Gastrocnemius medialis (tissue), 4 donors: ENCODE measurements at regions not wholly inside any gene's neighbourhood (a gene's known extent, or its start where the extent isn't known, plus 50 kb on each side); places are given as distances from the start of the nearest gene placed in this dataset.

Source experiments
- ATAC-seq, 2 donors: fragments of 150-250 bp; one replicate each; pipeline ENCODE4 v1.9.1; 2016
- DNase-seq, 2 donors: peaks; one replicate each; pipeline ENCODE4 v3.0.0-alpha.2; 2019
- H3K27ac ChIP-seq, 4 donors: fragments of 200-600 bp; sonication (generic); 1 replicate in 1 of 4; 2 replicates in 3 of 4; pipeline ENCODE4 v1.5.1; 2016 to 2018; ENCODE audit warnings: mild to moderate bottlenecking in 2 of 4, moderate library complexity in 1 of 4
- H3K27me3 ChIP-seq, 3 donors: fragments of 200-600 bp; sonication (generic) in 2 of 3; 1 replicate in 1 of 3; 2 replicates in 2 of 3; pipeline versions ENCODE4 v1.5.1 to v1.6.0; 2016 to 2019; ENCODE audit warnings: mild to moderate bottlenecking in 1 of 3, moderate library complexity in 1 of 3
- H3K36me3 ChIP-seq, 2 donors: fragments of 200-600 bp; sonication (generic) in 1 of 2; one replicate each; pipeline ENCODE4 v1.5.1; 2017 to 2018
- H3K4me1 ChIP-seq, 2 donors: fragments of 200-600 bp; sonication (generic) in 1 of 2; one replicate each; pipeline ENCODE4 v1.5.1; 2016 to 2017; ENCODE audit warnings: mild to moderate bottlenecking in 2 of 2
- H3K4me3 ChIP-seq, 4 donors: fragments of 200-600 bp; sonication (generic) in 3 of 4; 1 replicate in 1 of 4; 2 replicates in 3 of 4; pipeline ENCODE4 v1.5.1; 2016 to 2019; ENCODE audit warnings: mild to moderate bottlenecking in 2 of 4
- H3K9me3 ChIP-seq, 3 donors: fragments of 200-600 bp; sonication (generic) in 2 of 3; 1 replicate in 1 of 3; 2 replicates in 2 of 3; pipeline ENCODE4 v1.5.1; 2016 to 2019
- CTCF ChIP-seq, 5 experiments: fragments of 450-650 bp in 3 of 5; fragments of 200-600 bp in 2 of 5; sonication (generic) in 2 of 5; IDR thresholded peaks in 4 of 5; conservative IDR thresholded peaks in 1 of 5; 1 replicate in 4 of 5; 2 replicates in 1 of 5; pipeline ENCODE4 v1.5.1; 2016 to 2019; ENCODE audit warnings: antibody characterized with exemption in 5 of 5, mild to moderate bottlenecking in 3 of 5, moderate library complexity in 3 of 5
- POLR2A ChIP-seq, 2 donors: fragments of 450-650 bp; IDR thresholded peaks; one replicate each; pipeline ENCODE4 v1.6.1; 2017; ENCODE audit warnings: antibody characterized with exemption in 2 of 2, mild to moderate bottlenecking in 2 of 2, moderate library complexity in 2 of 2
- in situ Hi-C, 4 donors: fragments of 200-750 bp; cut with MboI; loops; one replicate each; pipeline versions ENCODE4 v1.15.0 to v1.8.0; 2017; ENCODE audit warnings: low sequenced_read_pairs in 4 of 4
- intact Hi-C: fragments of 100-400 bp; cut with DNase I; formaldehyde crosslinking; loops from one replicate; pipeline ENCODE4 v1.15.1; 2023; ENCODE audit warnings: low total_unique reads

- no peak for DNase-seq
- Histone ChIP-seq H3K9me3 (no peaks in the 10 kb centered on the region), H3K27me3 (no peaks in the 10 kb centered on the region), H3K4me1 (no peaks in the 10 kb centered on the region), H3K4me3 (no peak overlapping the region), H3K36me3 (no peaks in the 10 kb centered on the region), H3K27ac (no peak overlapping the region)
- intact Hi-C loops: no loop called here
- TF ChIP-seq CTCF (IDR thresholded peaks at IDR 0.05 in 4 of 5, conservative IDR thresholded peaks at IDR 0.05 in 1 of 5): no peak
- no peak for ATAC-seq
- in situ Hi-C loops: no loop called here
Observed at GRCh38 chr1:209503196-209503595, 80.3 kb upstream of the CAMK1G start.

DNA sequence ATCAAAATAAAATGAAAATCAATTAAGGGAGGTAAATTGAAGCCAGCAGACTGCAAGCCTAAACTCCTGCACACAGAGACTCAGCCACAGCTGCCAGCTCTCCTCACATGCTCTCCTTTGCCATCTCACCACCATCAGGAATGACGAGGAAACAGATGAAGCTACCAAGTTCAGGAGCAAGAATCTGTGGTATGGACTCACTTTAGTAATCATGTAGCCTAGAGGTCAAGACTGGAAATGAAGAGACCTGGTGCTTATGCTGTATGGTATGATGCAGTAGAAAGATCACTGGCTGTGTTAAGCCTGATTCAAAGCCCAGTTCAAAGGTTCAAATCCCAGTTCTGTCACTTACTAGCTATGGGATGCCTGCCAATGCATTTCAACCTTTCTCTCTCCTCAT, 78.9 kb upstream of the CAMK1G start:
- H3K9me3 ChIP-seq: no peaks in the 10 kb centered on the region
- no peak overlapping the region for H3K27ac ChIP-seq
- no peaks in the 10 kb centered on the region for H3K36me3 ChIP-seq
- intact Hi-C loops: no loop called here
- H3K27me3 ChIP-seq: no peaks in the 10 kb centered on the region
- in situ Hi-C loops: no loop called here
- H3K4me1 ChIP-seq: no peaks in the 10 kb centered on the region
- ATAC-seq (no peak), DNase-seq (no peak)
- TF ChIP-seq CTCF (IDR thresholded peaks at IDR 0.05 in 4 of 5, conservative IDR thresholded peaks at IDR 0.05 in 1 of 5) (no peak), POLR2A (IDR thresholded peaks at IDR 0.05) (no peak)
- H3K4me3 ChIP-seq: no peak overlapping the region

DNA sequence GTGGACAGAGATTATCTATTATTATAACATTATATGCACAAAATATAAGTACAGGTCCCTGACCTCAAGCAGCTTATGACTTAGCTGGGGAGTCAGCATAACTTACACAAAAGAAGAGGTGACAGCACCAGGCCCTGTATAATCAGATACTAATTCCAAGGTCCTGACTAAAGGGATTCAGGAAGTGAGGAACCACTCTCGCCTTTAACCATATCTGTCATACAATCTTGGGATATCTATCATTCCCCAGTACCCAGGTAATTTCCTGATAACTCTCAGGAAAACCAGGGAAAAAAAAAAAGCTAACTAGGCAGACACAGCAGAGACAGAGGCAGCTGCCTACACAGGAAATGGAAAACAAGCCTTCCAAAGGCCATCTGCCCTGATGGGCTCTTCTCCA, 78.5 kb upstream of the CAMK1G start:
- H3K4me3 ChIP-seq: no peak overlapping the region
- intact Hi-C loops: no loop called here

GRCh38 chr1:209506101-209506500, 77.4 kb upstream of the CAMK1G start:
- no peak for ATAC-seq
- TF ChIP-seq POLR2A (IDR thresholded peaks at IDR 0.05) (no peak), CTCF (IDR thresholded peaks at IDR 0.05 in 4 of 5, conservative IDR thresholded peaks at IDR 0.05 in 1 of 5) (no peak)
- Histone ChIP-seq H3K4me1 (no peaks in the 10 kb centered on the region), H3K4me3 (no peak overlapping the region), H3K9me3 (no peaks in the 10 kb centered on the region), H3K36me3 (no peaks in the 10 kb centered on the region), H3K27me3 (no peaks in the 10 kb centered on the region), H3K27ac (no peak overlapping the region)
- in situ Hi-C loops (no loop called here), intact Hi-C loops (no loop called here)
- no peak for DNase-seq

More for the DNA sequence above, 78.5 kb upstream of the CAMK1G start:
- H3K4me1 ChIP-seq: no peaks in the 10 kb centered on the region
- in situ Hi-C loops: no loop called here
- TF ChIP-seq CTCF (IDR thresholded peaks at IDR 0.05 in 4 of 5, conservative IDR thresholded peaks at IDR 0.05 in 1 of 5) (no peak), POLR2A (IDR thresholded peaks at IDR 0.05) (no peak)
- DNase-seq: no peak
- no peaks in the 10 kb centered on the region for H3K36me3 ChIP-seq
- no peaks in the 10 kb centered on the region for H3K9me3 ChIP-seq
- H3K27ac ChIP-seq: no peak overlapping the region
- no peak for ATAC-seq
- no peaks in the 10 kb centered on the region for H3K27me3 ChIP-seq

- Histone ChIP-seq H3K27ac (no peak overlapping the region), H3K9me3 (no peaks in the 10 kb centered on the region), H3K4me3 (no peak overlapping the region), H3K4me1 (no peaks in the 10 kb centered on the region), H3K27me3 (no peaks in the 10 kb centered on the region), H3K36me3 (no peaks in the 10 kb centered on the region)
- no peak for DNase-seq
- ATAC-seq: no peak
- in situ Hi-C loops (no loop called here), intact Hi-C loops (no loop called here)
- TF ChIP-seq CTCF (IDR thresholded peaks at IDR 0.05 in 4 of 5, conservative IDR thresholded peaks at IDR 0.05 in 1 of 5) (no peak), POLR2A (IDR thresholded peaks at IDR 0.05) (no peak)
Observed at GRCh38 chr1:209509039-209509438, 74.5 kb upstream of the CAMK1G start.
